Parathyroid adenoma (tissue), 2 donors: ENCODE measurements at regions not wholly inside any gene's neighbourhood (a gene's known extent, or its start where the extent isn't known, plus 50 kb on each side); places are given as distances from the start of the nearest gene placed in this dataset.

Experiments
- H2AFZ ChIP-seq: fragments of 300-600 bp; sonication (generic); one replicate; pipeline ENCODE4 v1.7.0; 2017; ENCODE audit warnings: antibody characterized with exemption, mild to moderate bottlenecking
- H3K27ac ChIP-seq: fragments of 300-600 bp; sonication (generic); one replicate; pipeline ENCODE4 v1.7.0; 2017
- H3K27me3 ChIP-seq: fragments of 300-600 bp; sonication (generic); one replicate; pipeline ENCODE4 v1.7.0; 2017; ENCODE audit warnings: low read length; ENCODE audit not compliant: control insufficient read depth, insufficient read depth
- H3K36me3 ChIP-seq: fragments of 300-600 bp; sonication (generic); one replicate; pipeline ENCODE4 v1.7.0; 2017; ENCODE audit warnings: low read length; ENCODE audit not compliant: control insufficient read depth, insufficient read depth
- H3K4me1 ChIP-seq: fragments of 300-600 bp; sonication (generic); one replicate; pipeline ENCODE4 v1.7.0; 2017; ENCODE audit warnings: control low read depth
- H3K4me2 ChIP-seq: fragments of 300-600 bp; sonication (generic); one replicate; pipeline ENCODE4 v1.7.0; 2017; ENCODE audit warnings: low read length
- H3K4me3 ChIP-seq: fragments of 300-600 bp; sonication (generic); one replicate; pipeline ENCODE4 v1.7.0; 2017; ENCODE audit warnings: low read depth, low read length
- H3K79me2 ChIP-seq: fragments of 300-600 bp; sonication (generic); one replicate; pipeline ENCODE4 v1.7.0; 2017; ENCODE audit warnings: control low read depth
- H3K9ac ChIP-seq: fragments of 300-600 bp; sonication (generic); one replicate; pipeline ENCODE4 v1.7.0; 2017; ENCODE audit warnings: mild to moderate bottlenecking
- H3K9me3 ChIP-seq: fragments of 300-600 bp; sonication (generic); one replicate; pipeline ENCODE4 v1.7.0; 2017; ENCODE audit warnings: low read length; ENCODE audit not compliant: control insufficient read depth
- TF ChIP-seq, protein P1 (sequence below): fragments of 300-600 bp; sonication (generic); IDR thresholded peaks from one replicate; pipeline ENCODE4 v1.7.0; 2017; ENCODE audit warnings: antibody characterized with exemption, mild to moderate bottlenecking
- donor health status: primary hyperparathyroidism.

DNA sequence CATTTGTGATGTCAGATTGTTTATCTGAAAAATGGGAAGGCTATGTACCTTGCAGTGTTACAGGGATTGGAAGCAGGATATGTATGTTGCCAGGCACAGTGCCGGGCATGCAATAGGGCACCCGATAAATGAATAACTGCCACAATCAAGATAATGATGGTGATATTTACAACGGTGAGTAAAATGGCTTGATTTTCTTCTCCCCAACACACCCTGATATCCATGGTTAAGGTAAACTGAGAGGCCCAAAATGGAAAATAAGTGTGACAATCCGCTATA is 108.3 kb downstream of the CYP26A1 start:
- H3K9me3 ChIP-seq: no peaks in the 10 kb centered on the region
- H2AFZ ChIP-seq: no peak overlapping the region
- H3K79me2 ChIP-seq: no peaks in the 10 kb centered on the region
- no peaks in the 10 kb centered on the region for H3K36me3 ChIP-seq
- no peak overlapping the region for H3K9ac ChIP-seq
- H3K4me3 ChIP-seq: no peak overlapping the region
- no peaks in the 10 kb centered on the region for H3K27me3 ChIP-seq
- H3K4me2 ChIP-seq: no peak overlapping the region
- H3K27ac ChIP-seq: no peak overlapping the region
- H3K4me1 ChIP-seq: no peaks in the 10 kb centered on the region
- TF ChIP-seq, protein P1, sequence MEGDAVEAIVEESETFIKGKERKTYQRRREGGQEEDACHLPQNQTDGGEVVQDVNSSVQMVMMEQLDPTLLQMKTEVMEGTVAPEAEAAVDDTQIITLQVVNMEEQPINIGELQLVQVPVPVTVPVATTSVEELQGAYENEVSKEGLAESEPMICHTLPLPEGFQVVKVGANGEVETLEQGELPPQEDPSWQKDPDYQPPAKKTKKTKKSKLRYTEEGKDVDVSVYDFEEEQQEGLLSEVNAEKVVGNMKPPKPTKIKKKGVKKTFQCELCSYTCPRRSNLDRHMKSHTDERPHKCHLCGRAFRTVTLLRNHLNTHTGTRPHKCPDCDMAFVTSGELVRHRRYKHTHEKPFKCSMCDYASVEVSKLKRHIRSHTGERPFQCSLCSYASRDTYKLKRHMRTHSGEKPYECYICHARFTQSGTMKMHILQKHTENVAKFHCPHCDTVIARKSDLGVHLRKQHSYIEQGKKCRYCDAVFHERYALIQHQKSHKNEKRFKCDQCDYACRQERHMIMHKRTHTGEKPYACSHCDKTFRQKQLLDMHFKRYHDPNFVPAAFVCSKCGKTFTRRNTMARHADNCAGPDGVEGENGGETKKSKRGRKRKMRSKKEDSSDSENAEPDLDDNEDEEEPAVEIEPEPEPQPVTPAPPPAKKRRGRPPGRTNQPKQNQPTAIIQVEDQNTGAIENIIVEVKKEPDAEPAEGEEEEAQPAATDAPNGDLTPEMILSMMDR: no peak

DNA sequence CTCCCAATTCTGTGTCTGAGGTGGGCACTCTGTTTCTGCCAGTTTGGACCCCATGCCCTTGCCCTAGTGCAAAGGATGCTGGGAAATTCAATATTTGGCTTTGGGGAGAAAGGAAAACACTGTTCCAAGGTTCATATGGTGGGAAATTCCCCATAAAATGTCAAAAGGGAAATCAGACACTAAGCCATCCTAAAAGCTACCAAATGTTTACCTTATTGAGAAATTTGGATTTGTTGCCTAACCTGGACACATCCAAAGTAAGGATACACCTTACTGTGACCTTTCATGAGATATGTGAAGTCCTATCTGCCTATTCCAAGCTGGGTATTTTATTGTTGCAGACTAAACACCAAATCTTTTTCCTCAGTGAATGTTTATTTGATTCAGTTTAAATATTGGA is 109.1 kb downstream of the CYP26A1 start:
- no peaks in the 10 kb centered on the region for H3K4me1 ChIP-seq
- no peaks in the 10 kb centered on the region for H3K36me3 ChIP-seq
- H3K27me3 ChIP-seq: no peaks in the 10 kb centered on the region
- no peak overlapping the region for H2AFZ ChIP-seq
- H3K4me3 ChIP-seq: no peak overlapping the region
- no peak overlapping the region for H3K4me2 ChIP-seq
- no peak overlapping the region for H3K9ac ChIP-seq
- H3K9me3 ChIP-seq: no peaks in the 10 kb centered on the region
- no peak overlapping the region for H3K27ac ChIP-seq
- H3K79me2 ChIP-seq: no peaks in the 10 kb centered on the region
- TF ChIP-seq, protein P1: no peak

DNA sequence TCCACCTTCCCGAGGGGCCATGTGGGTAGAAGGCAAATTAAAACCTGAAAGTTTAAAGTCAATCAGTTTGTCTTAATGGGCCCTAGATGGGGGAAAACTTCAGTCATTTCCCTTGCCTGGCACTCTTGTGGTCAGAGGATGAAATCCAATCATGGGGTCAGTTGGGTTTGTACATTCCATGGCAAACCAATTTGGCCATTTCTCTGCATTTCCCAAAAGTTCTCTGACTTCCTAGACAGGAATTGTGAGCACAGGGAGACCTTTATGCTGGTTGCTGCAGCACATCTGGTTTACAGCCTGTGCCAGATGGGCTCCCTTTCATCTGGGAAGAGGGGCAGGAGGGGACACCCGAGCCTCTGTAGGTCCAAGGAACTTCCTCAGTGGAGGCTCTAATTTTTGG is 113.0 kb downstream of the CYP26A1 start:
- Histone ChIP-seq H3K4me1 (no peaks in the 10 kb centered on the region), H3K9me3 (no peaks in the 10 kb centered on the region)

DNA sequence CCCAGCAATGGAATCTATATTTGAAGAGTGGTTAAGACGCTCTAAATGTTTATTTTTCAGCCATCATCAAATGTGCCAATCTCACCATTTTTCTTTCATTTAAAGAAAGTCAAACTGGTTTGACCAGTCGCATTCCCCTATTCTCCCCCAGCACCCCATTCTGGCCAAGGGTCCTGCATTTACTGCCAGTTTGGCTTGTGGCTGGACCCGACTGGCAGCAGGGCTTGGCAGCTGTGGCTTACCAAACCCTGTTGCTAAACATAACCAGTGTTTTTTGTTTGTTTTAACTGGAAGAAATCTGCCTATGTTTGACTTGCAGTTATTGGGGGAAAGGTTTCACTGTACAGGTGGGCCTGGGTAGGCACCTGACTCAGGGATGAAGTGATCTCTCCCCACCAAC is 116.3 kb downstream of the CYP26A1 start:
- Histone ChIP-seq H3K4me3 (no peak overlapping the region), H3K4me1 (no peaks in the 10 kb centered on the region), H3K9ac (no peak overlapping the region), H3K4me2 (no peak overlapping the region), H3K79me2 (no peaks in the 10 kb centered on the region), H3K27ac (no peak overlapping the region), H2AFZ (no peak overlapping the region), H3K9me3 (no peaks in the 10 kb centered on the region), H3K27me3 (no peaks in the 10 kb centered on the region), H3K36me3 (no peaks in the 10 kb centered on the region)
- TF ChIP-seq, protein P1: no peak

More for the DNA sequence above, 113.0 kb downstream of the CYP26A1 start:
- Histone ChIP-seq H3K79me2 (no peaks in the 10 kb centered on the region), H3K9ac (no peak overlapping the region), H3K4me3 (no peak overlapping the region), H2AFZ (no peak overlapping the region), H3K4me2 (no peak overlapping the region), H3K27ac (no peak overlapping the region), H3K36me3 (no peaks in the 10 kb centered on the region), H3K27me3 (no peaks in the 10 kb centered on the region)
- TF ChIP-seq, protein P1: no peak

DNA sequence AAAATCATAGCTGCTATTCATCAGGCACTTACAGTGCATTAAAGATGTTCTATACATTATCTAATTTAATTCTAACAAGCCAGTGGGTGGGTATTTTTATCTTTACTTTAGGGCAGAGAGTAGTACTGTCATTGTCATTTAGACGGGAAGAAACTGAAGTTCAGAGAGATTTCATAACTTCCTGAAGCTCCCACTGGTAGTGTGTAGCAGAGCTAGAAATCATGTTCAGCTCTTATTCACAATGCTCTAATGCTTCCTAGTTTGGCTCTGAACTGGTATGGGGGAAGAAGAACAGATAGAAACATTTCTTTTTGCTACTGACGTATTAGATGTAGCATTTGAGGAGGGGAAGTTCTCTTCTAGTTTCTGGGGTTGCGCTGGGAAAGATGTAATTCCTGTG is 116.7 kb downstream of the CYP26A1 start:
- Histone ChIP-seq H3K4me1 (no peaks in the 10 kb centered on the region), H3K4me2 (no peak overlapping the region), H3K9me3 (no peaks in the 10 kb centered on the region), H2AFZ (no peak overlapping the region), H3K9ac (no peak overlapping the region), H3K27ac (no peak overlapping the region), H3K36me3 (no peaks in the 10 kb centered on the region), H3K4me3 (no peak overlapping the region), H3K27me3 (no peaks in the 10 kb centered on the region), H3K79me2 (no peaks in the 10 kb centered on the region)
- TF ChIP-seq, protein P1: no peak
